ENCODE measurements at regions not wholly inside any gene's neighbourhood (a gene's known extent, or its start where the extent isn't known, plus 50 kb on each side); places are given as distances from the start of the nearest gene placed in this dataset.

DNA sequence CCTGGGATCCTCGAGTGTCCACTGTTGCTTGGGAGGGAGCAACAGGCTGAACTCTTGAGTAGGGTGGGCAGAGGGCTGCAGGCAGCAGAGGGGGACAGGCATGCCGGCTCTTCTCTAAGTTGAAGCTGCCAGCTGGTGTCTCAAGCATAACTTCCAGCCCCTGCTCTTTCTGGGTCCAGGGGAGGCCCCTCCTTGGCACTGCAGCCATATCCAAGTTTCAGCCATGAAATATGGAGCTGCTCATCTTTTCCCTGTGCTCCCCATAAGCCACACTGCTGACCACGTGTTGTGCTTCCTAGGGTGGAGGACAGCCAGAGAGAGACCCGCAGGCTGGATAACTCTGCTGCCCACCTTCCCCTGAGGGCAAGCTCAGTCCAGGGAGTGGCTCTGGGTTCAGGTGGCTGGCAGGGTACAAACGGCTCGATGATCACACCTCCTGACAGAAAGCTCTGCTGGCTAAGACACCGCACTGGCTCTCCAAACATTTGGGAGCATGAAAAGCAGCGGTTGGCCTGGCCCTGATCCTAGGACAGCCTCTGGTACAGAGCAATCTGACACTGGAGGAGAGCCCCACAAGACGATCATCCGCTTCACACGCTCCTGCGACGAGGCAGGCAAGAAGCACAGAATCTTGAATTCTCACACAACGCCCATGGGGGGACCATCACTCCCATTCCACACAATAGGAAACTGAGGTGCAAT lies 79.6 kb downstream of the PITPNM2 start:
- TF ChIP-seq, protein P1, sequence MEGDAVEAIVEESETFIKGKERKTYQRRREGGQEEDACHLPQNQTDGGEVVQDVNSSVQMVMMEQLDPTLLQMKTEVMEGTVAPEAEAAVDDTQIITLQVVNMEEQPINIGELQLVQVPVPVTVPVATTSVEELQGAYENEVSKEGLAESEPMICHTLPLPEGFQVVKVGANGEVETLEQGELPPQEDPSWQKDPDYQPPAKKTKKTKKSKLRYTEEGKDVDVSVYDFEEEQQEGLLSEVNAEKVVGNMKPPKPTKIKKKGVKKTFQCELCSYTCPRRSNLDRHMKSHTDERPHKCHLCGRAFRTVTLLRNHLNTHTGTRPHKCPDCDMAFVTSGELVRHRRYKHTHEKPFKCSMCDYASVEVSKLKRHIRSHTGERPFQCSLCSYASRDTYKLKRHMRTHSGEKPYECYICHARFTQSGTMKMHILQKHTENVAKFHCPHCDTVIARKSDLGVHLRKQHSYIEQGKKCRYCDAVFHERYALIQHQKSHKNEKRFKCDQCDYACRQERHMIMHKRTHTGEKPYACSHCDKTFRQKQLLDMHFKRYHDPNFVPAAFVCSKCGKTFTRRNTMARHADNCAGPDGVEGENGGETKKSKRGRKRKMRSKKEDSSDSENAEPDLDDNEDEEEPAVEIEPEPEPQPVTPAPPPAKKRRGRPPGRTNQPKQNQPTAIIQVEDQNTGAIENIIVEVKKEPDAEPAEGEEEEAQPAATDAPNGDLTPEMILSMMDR (IDR thresholded peaks at IDR 0.05; ENCODE audit: insufficient read depth, low read length, severe bottlenecking): no peak
- Histone ChIP-seq H3K36me3 (ENCODE audit: control insufficient read depth, insufficient read depth, low read length) (no peaks in the 10 kb centered on the region), H3K27me3 (ENCODE audit: control insufficient read depth, insufficient read depth, low read length) (no peaks in the 10 kb centered on the region), H3K4me3 (ENCODE audit: low read depth, low read length) (no peak overlapping the region)
- no peak for FAIRE-seq
- DNase-seq (ENCODE audit: low read depth): no peak

DNA sequence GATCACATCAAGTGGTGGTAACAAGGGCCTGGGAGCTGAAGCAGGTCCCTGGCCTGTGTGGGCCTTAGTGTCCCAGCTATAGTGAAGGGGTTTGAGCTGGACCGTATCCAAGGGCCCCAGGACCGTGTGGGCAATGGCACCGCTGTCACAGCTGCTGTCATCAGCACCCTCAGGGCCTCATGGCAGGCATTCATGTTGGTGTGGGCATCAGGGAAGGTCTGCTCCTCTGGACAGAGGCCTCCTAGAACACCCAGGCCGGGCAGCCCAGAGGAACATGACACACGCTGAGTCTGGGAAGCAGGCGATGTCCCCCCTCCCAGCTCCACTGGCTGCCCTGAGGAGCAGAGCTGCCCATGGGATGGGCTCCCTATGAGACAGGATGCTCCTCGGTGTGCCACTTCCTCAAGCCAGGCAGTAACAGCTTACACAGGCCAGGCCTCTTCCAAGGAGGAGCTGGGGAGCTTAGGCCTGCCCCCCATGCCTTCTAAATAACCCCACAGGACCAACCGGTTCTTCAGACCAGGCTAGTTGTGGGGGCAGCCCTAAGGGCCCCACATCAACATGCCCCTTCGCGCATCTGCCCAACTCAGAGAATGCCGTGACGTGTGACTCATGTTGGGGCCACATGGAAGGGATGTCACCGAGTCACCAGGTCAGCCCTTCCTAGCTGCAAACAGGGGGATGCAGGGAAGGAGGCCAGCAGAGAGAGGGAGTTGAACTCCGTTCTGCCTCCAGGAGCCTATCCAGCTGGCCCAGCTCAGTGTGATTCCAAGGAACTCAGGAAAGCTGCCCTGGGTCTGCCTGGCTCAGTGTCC lies 80.4 kb downstream of the PITPNM2 start:
- Histone ChIP-seq H3K4me3 (ENCODE audit: low read depth, low read length) (no peak overlapping the region), H3K36me3 (ENCODE audit: control insufficient read depth, insufficient read depth, low read length) (no peaks in the 10 kb centered on the region), H3K27me3 (ENCODE audit: control insufficient read depth, insufficient read depth, low read length) (no peaks in the 10 kb centered on the region)
- TF ChIP-seq, protein P1 (IDR thresholded peaks at IDR 0.05; ENCODE audit: insufficient read depth, low read length, severe bottlenecking): no peak
- FAIRE-seq (peak; percentile 60), DNase-seq (ENCODE audit: low read depth) (peak; percentile 30)

DNA sequence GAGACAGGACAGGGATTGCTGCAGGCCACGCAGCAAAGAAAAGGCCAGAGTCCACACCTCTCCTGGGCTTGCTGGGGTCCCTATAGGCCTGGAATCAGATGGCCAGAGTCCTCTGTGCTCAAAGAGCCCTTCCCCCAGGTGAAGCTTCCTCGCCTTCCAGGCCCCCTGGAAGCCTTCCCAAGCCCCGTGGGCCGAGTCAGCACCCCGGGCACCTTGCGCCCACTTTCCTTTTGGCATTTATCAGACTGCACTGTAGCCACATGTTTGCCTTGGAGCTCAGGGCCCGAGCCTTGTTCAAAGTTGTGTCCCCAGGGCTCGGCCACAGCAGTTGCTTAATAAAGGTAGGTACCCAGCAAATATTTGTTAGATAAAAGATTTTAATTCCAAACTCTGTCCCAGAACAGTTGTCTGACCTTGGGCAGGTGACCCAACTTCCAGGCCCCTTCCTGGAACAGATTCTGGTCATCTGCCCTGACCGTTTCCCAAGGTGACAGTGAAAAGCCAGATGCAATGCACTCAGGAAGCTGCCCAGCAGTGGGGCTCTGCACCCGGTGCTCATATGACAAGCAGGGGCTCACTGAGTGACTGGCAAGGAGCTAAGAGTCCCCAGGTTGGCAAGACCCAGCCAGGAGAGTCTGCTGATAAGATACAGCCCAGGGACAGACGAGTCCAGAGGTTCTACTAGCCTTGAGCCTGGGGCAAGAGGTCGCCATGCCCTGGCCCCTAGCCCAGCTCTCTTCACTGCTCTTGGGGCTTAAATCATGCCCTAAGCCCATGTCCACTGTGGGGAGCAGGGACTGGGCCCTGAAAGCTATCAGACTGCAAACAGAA lies 81.2 kb downstream of the PITPNM2 start:
- H3K4me3 ChIP-seq (ENCODE audit: low read depth, low read length): no peak overlapping the region
- FAIRE-seq (no peak), DNase-seq (ENCODE audit: low read depth) (no peak)
- H3K27me3 ChIP-seq (ENCODE audit: control insufficient read depth, insufficient read depth, low read length): no peaks in the 10 kb centered on the region
- TF ChIP-seq, protein P1 (IDR thresholded peaks at IDR 0.05; ENCODE audit: insufficient read depth, low read length, severe bottlenecking): no peak
- H3K36me3 ChIP-seq (ENCODE audit: control insufficient read depth, insufficient read depth, low read length): no peaks in the 10 kb centered on the region

DNA sequence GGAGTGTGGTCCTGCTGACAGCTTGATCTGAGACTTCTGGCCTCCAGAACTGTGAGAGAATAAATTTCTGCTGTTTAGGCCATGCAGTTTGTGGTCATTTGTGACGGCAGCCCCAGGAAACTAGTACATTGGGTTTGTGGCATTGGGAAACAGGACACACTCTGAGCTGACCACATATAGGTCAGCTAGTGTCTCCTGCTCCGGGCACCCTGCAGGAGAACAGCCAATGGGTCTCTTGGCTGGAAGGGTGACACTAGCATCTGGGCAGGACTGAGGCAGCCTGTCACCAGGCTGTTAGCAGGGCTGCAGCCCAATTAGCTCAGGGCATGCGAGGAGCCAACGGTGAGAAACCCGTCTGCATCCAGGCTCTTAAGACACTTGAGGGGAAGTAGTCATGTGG lies 83.2 kb downstream of the PITPNM2 start:
- FAIRE-seq: peak; percentile 64
- TF ChIP-seq, protein P1 (IDR thresholded peaks at IDR 0.05; ENCODE audit: insufficient read depth, low read length, severe bottlenecking): no peak
- Histone ChIP-seq H3K4me3 (ENCODE audit: low read depth, low read length) (no peak overlapping the region), H3K27me3 (ENCODE audit: control insufficient read depth, insufficient read depth, low read length) (no peaks in the 10 kb centered on the region), H3K36me3 (ENCODE audit: control insufficient read depth, insufficient read depth, low read length) (no peaks in the 10 kb centered on the region)
- DNase-seq (ENCODE audit: low read depth): no peak

DNA sequence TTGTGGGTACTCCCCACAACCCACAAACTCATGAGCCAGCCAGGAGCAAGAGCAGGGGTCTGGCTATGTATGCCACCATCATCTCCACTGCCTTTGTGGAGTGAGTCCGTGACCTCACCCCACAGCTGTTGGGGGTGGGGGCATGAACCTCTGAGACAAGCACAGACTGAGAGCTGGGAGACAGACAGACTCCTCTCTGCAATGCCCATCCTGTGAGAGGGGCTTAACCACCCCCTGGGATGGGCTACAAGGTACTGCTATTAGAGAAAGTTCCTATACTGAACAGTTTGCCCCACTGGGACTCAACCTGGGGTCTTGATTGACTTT lies 84.5 kb downstream of the PITPNM2 start:
- H3K27me3 ChIP-seq (ENCODE audit: control insufficient read depth, insufficient read depth, low read length): no peaks in the 10 kb centered on the region
- FAIRE-seq (no peak), DNase-seq (ENCODE audit: low read depth) (no peak)

More for the DNA sequence above, 84.5 kb downstream of the PITPNM2 start:
- H3K36me3 ChIP-seq (ENCODE audit: control insufficient read depth, insufficient read depth, low read length): no peaks in the 10 kb centered on the region
- TF ChIP-seq, protein P1 (IDR thresholded peaks at IDR 0.05; ENCODE audit: insufficient read depth, low read length, severe bottlenecking): no peak
- no peak overlapping the region for H3K4me3 ChIP-seq (ENCODE audit: low read depth, low read length)

Measured in bronchial epithelial cell (primary cell).